NCI-H345 treated with DMSO at 0.1 percent for 48 hours (cell line): ENCODE measurements at regions not wholly inside any gene's neighbourhood (a gene's known extent, or its start where the extent isn't known, plus 50 kb on each side); places are given as distances from the start of the nearest gene placed in this dataset.
"Not testable (repeated sequence)": the region's sequence is repeated elsewhere in the genome, so short reads cannot be mapped to it uniquely, and the experiment has no call there.

ENCODE experiments used
- DNase-seq: peaks from one replicate; lab custom pipeline; 2025; ENCODE audit not compliant: unreplicated experiment; lab: John Stamatoyannopoulos, UW

DNA sequence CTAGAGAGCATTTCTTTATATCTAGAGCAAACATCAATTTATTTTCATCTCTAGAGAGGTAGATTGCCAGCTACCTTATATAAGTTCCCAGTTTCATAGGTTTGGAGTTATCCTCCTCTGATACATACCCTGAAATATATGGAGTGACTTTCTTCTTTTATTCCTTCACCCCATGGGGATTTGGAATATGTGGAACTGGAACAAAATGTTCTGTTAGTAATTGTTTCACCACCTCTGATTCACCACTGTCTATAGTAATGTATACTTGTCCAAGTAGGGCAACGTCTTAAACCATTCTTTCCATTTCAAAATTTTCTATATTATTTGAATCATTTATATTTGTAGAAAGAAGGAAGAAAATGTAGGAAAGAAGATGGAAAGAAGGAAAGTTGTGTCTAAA, 511.2 kb upstream of the KCND2 start:
- no peak for DNase-seq

DNA sequence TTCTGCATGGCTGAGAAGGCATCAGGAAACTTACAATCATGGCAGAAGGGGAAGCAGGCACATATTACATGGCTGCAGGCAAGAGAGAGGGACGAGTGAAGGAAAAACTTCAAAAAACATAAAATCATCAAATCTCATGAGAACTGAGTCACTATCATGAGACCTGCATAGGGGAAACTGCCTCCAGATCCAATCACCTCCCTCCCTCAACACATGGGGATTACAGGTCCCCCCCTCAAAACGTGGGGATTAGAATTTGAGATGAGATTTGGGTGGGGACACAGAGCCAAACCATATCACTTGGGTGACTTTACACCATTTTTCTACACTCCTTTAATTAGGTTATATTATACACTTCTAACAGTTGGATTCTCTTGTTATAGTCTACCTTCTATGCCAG, 490.7 kb upstream of the KCND2 start:
- DNase-seq: no peak

- peak; percentile 18 for DNase-seq
These were observed 489.2 kb upstream of the KCND2 start for GRCh38 chr7:119783799-119784198.

DNA sequence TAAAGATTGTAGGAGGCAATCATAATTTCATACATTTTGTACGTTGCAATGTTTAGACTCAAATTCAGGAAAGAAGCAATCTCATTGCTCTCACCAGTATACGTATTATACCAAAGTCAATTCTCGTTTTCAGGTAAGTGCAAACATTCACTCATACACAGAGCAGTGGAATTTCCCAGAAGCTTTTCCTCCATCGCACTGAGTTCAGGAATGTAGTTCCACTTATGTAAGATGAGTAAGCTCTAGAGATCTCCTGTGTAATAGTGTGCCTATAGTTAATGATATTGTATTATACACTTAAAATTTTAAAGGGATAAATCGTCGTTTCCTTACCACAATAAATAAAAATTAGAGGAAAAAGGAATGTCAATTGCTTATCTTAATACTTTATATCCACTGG, 470.8 kb upstream of the KCND2 start:
- DNase-seq: no peak

DNA sequence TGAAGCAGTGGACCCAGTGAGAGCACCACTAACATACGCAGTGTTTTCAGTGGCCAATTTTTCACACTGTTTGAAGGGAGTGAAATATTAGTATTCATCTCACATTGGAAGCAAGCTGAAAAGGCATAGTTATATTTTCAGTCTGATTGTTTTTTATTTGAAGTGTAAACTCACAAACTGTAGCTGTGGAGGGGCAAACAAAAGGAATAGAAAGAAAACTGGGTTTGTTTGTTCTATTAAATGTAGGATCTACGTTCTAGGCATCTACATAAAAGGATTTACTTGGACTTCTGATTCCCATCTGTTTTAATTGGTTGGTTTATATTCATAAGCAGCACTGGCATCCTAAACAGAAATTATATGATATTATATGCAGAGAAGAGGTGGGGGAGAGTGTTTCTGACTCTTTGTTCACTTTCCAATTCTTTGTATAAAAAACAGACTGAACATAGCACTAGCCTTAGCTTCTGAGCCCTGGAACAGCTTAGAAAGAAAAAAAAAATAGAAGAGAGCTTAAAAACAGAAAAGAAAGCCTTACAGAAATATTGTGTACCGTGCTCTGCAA, 447.8 kb upstream of the KCND2 start:
- DNase-seq: no peak

DNA sequence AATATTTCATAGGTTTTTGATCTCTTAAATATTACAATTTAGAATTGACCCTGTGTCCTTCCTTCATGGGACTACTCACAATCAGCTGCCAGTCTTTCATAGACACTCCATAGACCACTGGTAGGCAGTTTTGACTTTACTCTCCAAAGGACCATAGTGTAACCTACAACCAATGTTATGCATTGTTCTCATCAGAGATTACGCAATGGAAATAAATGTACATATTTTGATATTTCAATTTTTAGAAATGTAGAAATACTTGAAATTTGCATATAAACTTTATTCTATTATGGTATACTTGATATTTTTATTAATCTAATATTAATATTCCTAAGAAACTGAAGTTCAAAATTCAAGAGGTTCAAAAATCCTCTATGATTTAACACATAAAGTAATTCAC, 446.4 kb upstream of the KCND2 start:
- DNase-seq: no peak

DNA sequence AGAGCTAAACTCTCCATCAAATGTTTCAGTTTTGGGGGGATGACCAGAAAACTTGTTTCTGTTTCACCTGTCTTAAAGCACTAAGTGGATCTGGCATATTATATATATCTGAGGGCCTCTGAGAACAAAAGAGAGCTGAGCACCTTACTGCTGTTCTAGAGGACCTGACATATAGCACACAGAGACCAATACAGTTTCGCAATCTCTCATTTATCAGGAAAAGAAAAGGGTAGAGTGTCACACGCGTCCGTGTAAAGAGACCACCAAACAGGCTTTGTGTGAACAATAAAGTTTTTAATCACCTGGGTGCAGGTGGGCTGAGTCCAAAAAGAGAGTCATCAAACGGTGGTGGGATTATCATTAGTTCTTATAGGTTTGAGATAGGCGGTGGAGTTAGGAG, 434.5 kb upstream of the KCND2 start:
- no peak for DNase-seq

DNA sequence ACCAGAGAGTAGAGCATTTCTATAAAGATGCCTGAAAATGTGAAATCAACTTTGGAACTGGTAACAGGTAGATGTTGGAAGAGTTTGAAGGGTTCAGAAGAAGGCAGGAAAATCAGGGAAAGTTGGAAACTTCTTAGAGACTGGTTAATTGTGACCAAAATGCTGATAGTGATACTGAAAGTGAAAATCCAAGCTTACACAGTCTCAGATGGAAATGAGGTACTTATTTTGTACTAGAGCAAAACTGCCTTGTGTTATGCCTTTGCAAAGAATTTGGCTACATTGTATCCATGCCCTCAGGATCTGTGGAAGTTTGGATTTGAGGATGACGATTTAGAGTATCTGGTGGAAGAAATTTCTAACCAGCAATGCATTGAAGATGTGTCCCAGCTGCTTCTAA, 430.6 kb upstream of the KCND2 start:
- no peak for DNase-seq

DNA sequence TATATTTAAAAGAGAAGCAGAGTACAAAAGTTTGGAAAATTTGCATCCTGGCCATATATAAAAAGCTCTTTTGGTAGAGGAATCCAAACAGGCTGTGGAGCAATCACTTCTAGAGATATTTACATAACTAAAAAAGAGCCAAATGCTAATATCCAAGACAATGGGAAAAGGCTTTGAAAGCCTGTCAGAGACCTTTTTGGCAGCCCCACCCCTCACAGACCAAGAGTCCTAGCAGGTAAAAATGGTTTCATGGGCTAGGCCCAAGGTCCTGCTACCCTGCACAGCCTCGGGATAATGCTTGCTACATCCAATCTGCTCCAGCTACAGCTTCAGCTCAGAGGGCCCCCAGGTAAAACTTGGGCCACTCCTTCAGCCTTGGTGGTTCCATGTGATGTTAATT, 430.2 kb upstream of the KCND2 start:
- no peak for DNase-seq

DNA sequence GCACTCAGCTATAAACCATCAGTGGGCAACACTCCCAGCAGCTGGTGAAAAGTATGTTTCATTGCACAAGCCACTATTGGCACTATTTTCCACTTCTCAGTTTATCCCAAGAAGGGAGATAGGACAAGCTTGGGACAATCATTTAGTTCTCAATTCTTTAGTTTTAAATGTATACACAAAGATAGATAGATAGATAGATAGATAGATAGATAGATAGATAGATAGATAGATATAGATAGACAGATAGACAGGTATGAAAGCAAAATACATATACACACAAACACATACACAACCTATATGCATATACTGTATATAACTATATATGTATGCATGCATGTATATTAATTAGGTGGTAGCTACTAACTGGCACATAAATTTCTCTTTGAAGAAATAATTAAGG, 411.6 kb upstream of the KCND2 start:
- DNase-seq: no peak

- DNase-seq: no peak
These were observed 404.6 kb upstream of the KCND2 start for GRCh38 chr7:119868387-119868786.

- DNase-seq: no peak
These were observed 393.1 kb upstream of the KCND2 start for GRCh38 chr7:119879835-119880234.

DNA sequence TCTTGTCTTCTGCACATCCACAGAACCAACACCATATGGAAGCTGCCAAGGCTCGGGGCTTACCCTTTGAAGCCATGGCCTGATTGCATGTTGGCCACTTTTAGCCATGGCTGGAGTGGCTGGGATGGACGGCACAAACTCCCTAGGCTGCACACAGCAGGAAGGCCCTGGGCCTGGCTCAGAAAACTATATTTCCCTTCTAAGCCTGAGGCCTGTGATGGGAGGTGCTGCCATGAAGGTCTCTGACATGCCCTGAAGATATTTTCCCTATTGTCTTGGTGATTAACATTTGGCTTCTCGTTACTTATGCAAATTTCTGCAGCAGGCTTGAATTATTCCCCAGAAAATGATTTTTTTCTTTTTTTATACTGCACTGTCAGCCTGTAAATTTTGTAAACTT, 387.0 kb upstream of the KCND2 start:
- no peak for DNase-seq

DNA sequence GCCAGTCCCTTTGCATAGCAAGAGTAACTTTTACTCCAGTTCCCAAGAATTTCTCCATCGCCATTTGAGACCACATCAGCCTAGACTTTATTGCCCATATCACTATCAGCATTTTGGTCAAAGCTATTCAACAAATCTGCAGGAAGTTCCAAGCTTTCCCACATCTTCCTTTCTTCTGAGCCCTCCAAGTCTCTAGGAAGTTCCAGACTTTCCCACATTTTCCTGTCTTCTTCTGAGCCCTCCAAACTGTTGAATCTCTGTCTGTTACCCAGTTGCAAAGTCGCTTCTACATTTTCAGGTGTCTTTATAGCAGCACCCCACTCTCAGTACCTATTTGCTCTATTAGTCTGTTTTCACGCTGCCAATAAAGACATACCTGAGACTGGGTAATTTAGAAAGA, 386.4 kb upstream of the KCND2 start:
- DNase-seq: not testable (repeated sequence)

DNA sequence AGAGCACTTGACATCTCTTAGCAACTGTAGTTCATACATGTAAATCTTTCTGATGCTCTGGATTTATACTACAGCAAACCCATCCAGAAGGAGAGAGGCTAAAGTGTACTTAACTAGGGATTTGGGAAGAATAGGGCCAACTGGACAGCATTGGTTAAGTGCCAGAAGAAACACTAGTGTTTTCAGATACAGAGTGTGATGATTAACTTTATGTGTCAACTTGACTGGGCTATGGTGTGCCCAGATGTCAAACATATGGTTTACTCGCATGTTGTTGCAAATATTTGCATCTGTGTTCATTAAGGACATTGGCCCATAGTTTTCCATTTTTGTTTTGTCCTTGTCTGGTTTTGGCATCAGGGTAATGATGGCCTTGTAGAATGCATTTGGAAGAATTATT, 384.7 kb upstream of the KCND2 start:
- no peak for DNase-seq

- no peak for DNase-seq
These were observed 382.3 kb upstream of the KCND2 start for GRCh38 chr7:119890631-119891030.

GRCh38 chr7:119895320-119895719, 377.7 kb upstream of the KCND2 start:
- no peak for DNase-seq

DNA sequence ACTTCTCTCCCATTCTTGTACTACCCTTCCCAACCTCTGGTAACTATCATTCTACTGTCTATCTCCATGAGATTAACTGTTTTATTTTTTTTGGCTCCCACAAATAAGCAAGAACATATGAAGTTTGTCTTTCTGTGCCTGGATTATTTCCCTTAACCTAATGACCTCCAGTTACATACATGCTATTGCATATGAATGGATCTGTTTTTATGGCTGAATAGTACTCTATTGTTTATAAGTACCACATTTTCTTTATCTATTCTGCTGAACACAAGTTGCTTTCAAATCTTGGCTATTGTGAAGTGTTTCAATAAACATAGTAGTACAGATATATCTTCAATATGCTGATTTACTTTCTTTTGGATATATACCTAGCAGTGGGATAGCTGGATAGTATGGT, 376.6 kb upstream of the KCND2 start:
- DNase-seq: no peak

- DNase-seq: no peak
These were observed 371.8 kb upstream of the KCND2 start for GRCh38 chr7:119900996-119901672.

- no peak for DNase-seq
These were observed 369.9 kb upstream of the KCND2 start for GRCh38 chr7:119903085-119903484.

GRCh38 chr7:119905495-119905894, 367.5 kb upstream of the KCND2 start:
- DNase-seq: no peak

DNA sequence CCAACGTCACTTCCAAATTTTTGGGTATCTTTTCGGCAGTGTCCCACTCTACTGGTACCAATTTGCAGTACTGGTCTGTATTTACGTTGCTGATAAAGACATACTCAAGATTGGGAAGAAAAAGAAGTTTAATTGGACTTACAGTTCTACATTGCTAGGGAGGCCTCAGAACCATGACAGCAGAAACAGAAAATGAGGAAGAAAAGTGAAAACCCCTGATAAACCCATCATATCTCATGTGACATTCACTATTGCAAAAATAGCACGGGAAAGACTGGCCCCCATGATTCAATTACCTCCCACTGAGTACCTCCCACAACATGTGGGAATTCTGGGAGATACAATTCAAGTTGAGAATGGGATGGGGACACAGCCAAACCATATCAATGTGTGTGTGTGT, 364.0 kb upstream of the KCND2 start:
- no peak for DNase-seq

- not testable (repeated sequence) for DNase-seq
These were observed 358.9 kb upstream of the KCND2 start for GRCh38 chr7:119914119-119914518.
